ENCODE measurements at regions not wholly inside any gene's neighbourhood (a gene's known extent, or its start where the extent isn't known, plus 50 kb on each side); places are given as distances from the start of the nearest gene placed in this dataset.
"Not testable (repeated sequence)": the region's sequence is repeated elsewhere in the genome, so short reads cannot be mapped to it uniquely, and the experiment has no call there.

GRCh38 chr2:220371211-220371610 lies 743.8 kb downstream of the SLC4A3 start:
- no peak for DNase-seq (ENCODE audit: extremely low read depth, low read depth)

GRCh38 chr2:220373878-220374277 lies 746.4 kb downstream of the SLC4A3 start:
- DNase-seq (ENCODE audit: extremely low read depth, low read depth), result no peak

DNA sequence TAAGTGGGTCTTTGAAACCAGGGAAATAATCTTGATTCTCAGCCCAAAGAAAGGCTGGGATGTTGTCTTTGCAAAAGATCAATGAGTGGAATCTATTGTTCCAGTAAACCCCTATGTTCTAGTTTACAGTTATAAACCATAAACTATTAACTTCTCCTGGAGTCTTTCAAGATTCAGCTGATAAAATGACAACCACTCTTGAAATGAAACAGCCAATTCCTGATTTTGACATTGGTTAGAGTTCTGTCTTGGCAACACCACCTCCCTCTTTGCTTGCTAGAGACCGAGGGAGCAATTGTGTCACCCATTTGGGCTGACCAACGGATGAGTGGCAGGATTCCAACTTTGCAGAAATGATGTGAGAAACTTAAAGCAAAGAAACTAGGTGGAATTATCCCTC lies 746.9 kb downstream of the SLC4A3 start:
- DNase-seq (ENCODE audit: extremely low read depth, low read depth), result no peak

DNA sequence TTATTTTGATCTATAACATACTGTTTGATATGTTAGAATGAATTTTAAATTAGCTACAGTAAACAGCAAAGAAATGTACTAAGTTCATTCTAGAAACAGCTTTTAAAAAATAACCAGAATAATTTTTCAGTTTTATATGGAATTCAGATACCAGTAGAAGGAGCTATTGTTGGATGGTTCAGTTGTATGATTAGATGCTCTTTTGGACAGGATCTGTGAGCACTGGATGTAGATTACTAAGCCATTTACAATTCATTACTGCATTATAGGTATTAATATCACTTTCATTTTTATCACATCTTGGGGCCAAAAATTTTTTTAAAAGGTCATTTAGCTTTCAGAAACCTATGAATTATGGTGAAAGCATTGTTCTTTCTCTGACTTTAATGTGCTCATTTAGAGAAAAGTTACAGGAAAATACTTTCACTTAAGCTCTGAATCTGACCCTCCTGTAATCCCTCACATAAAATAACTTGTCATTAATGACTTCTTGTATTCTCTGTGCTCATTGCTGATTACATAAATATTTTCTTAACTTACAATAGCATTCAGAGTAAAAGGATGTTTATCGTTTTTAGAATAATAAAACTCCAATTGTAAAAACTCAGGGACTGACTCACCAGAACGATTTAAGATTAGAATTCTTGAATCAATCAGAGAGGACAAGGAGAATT lies 750.2 kb downstream of the SLC4A3 start:
- no peak for DNase-seq (ENCODE audit: extremely low read depth, low read depth)

- not testable (repeated sequence) for DNase-seq (ENCODE audit: extremely low read depth, low read depth)
Measured at GRCh38 chr2:220387758-220388157, 760.3 kb downstream of the SLC4A3 start.

- no peak for DNase-seq (ENCODE audit: extremely low read depth, low read depth)
Measured at GRCh38 chr2:220393711-220394110, 766.3 kb downstream of the SLC4A3 start.

DNA sequence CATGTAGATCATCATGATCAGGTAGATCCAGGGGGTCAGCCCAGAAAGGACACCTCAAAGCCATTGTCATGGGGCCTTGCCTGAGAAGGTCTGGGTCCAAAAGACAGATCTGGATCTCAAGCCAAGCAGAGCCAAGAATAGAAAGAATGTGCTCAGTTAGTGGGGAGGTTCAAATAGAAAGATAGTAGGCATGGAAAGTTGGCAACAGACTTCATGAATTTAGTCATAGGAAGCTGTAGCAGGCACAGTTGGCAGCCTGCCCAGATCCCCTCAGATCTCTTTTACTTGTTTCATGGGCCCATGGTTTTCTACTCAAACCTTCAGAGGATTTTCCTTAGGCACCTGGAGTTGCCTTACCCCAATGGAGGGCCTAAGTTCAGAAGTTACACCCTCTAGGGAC lies 767.0 kb downstream of the SLC4A3 start:
- no peak for DNase-seq (ENCODE audit: extremely low read depth, low read depth)

DNA sequence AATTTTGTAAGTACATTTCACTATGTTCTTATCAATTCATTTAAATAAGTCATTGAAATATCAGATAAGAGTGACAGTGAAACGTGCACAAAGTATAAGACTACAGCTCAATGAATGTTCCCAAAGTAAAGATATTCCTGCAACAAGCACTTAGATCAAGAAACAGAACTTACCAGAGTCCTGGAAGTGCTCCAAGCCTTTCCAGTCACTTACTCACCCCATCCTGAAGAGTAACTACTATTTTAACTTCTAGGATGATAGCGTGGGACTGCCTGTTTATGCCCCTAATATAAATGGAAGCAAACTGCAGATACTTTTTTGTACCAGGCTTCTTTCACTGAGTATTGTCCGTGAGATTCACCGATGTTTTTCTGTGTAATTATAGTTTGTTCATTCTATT lies 768.9 kb downstream of the SLC4A3 start:
- DNase-seq (ENCODE audit: extremely low read depth, low read depth), result no peak

- DNase-seq (ENCODE audit: extremely low read depth, low read depth), result no peak
Measured at GRCh38 chr2:220410296-220410695, 782.9 kb downstream of the SLC4A3 start.

- no peak for DNase-seq (ENCODE audit: extremely low read depth, low read depth)
Measured at GRCh38 chr2:220417503-220417902, 790.1 kb downstream of the SLC4A3 start.

- no peak for DNase-seq (ENCODE audit: extremely low read depth, low read depth)
Measured at GRCh38 chr2:220419647-220420046, 792.2 kb downstream of the SLC4A3 start.

DNA sequence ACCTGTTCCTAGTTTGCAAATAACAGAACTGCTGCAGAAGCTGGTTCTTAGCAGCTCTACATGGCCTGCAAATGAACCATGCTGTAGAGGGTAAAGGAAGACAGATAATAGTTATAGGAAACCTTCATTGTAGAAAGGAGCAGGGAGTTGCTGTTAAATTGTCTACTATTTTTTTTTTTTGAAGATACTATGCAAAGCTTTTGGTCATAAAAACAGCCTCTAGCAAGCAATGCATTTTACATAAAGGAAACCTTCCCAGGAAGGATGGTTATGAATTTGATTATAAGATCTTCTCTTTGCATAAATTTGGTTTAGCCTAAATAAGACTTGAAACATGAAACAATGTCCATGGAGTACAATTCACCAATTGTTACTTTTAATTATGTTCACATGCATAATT lies 793.4 kb downstream of the SLC4A3 start:
- no peak for DNase-seq (ENCODE audit: extremely low read depth, low read depth)

DNA sequence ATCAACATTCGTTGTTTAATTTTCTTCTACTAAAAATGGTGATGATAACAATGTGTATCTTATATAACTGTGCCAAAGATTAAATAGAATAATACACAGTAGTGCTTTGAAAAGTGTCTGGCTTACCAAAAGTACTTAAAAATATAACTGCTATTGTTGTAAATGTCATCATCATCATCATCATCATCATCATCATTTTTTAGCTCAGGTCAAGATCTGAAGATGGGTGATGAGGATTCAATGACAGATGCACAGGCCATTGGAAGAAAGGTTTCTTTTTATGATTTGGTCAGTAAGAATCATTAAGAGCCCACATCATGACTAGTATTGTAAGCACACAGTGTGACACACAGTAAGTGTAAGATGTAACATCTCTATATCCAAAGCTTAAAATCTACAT lies 795.2 kb downstream of the SLC4A3 start:
- no peak for DNase-seq (ENCODE audit: extremely low read depth, low read depth)

DNA sequence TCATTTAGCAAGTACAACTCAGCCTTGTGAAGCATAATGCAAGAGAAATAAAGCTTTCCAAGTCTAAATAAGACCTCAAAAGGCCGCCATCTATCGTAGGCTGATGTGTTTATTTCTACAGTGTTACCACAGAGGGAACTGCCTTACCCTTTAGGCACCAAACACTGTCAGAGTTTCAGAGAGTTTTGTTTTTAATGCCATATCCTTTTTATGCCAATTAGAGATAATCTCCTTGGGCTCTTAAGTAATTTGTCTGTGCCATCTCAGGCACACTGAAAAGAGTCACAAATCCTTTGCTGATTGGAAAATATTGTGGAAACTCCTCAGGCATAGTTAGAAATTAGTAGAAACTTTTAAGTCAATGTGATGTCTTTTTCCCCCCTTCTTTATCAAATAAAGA lies 797.1 kb downstream of the SLC4A3 start:
- no peak for DNase-seq (ENCODE audit: extremely low read depth, low read depth)

DNA sequence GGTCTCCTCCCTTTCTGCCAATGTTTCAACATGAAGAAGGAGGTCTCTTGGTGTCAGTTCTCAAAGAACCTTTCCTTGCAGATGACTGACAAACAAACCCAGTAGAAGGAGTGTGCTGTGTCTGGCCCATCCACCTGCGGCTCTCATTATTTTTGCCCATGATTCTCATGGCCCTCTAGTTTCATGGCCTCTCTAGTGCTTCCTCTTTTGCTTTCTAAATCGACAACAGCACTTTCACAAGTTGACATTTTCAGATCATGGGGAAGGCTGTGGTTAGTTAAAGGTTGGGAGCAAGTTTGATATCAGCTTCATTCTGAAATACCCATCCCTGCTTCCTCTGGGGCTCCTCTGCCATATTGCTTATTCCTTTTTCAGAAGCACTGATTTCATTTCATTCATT lies 805.2 kb downstream of the SLC4A3 start:
- DNase-seq (ENCODE audit: extremely low read depth, low read depth), result no peak

DNA sequence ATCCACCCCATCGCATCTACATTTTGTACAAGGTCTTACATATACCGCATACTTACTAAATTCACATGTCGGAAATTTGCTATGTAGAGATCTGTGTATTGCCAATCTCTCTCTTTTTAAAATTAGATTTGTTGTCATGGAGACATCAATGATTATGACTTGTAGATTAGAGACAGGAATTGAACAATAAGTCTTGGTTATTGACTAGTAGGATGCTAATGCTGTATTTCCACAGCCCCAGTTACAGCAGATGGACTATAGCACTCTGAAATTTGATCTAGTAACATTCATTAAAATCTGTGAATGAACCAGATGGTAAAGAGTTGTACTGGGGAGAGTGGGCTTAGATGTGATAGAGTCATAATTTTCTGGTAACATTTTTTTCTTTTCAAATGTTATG lies 805.7 kb downstream of the SLC4A3 start:
- no peak for DNase-seq (ENCODE audit: extremely low read depth, low read depth)

DNA sequence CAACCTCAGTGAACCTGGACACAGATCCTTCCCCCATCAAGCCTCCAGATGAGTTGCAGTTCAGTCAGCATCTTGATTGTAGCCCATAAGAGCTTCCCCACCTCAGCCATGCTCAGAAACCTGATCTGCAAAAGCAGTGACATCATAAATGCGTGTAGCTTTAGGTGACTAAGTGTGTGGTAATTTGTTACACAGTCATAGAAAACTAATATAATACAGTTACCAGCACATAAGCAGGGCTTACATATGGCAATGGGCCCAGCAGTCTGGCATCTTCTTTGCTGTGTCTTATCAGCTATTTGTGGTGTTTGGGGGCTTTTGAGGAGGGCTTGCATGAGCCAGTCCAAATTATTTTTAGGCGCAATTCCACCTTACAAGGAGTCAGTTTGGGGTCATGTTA lies 807.0 kb downstream of the SLC4A3 start:
- peak; percentile 6 for DNase-seq (ENCODE audit: extremely low read depth, low read depth)

DNA sequence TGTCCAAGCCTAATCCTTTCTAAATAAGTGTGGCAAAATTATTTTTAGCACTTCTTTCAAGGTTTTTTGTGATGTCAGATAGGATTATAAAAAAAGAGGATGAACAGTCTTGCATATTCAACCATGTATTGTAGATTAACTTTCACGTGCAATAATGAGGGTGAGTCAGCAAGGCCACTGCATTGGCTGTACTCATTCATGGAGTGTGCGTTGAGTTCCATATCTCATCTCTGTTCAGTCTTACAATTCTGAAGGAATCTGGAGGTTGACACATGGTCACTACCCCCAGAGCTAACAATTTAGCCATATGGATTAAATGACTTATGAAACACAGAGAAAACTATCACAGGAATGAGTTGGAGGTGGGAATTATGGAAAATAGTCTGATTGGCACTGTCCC lies 810.5 kb downstream of the SLC4A3 start:
- DNase-seq (ENCODE audit: extremely low read depth, low read depth), result no peak

DNA sequence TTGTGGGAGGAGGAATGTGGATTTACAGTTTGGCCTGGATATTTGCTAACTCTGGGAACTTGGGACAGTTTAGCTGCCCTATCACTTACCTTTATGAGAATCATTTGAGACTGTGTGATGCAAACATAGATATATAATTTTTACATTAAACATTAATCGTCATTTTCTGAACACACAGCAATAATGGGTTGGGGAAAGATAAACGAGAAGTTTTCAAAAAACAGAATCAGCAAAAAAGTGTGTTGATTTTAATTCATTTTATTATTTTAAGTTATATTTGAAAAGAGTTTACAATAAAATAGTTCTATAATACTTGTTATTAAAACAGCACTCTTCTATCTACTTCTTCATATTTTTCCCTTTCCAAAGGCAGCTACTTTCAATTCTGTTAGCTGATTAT lies 813.3 kb downstream of the SLC4A3 start:
- DNase-seq (ENCODE audit: extremely low read depth, low read depth), result no peak

DNA sequence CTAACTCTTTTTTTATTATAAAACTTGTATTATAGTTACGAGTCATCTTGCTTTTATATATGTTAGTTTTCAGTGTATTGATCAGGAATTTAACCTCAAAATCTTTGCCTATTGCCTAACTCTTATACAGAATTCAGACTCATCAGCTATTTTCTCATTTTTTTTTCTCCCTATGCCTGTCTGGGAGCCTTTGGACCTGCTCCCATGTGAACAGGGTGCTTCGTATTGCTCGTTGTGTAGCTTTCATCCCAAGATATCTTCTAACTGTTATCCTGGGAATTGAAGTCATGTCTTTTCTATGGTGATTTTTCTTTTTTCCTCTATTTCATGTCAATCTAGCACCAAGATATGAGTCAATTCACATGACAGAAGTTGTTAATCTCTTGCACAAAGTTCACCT lies 814.0 kb downstream of the SLC4A3 start:
- DNase-seq (ENCODE audit: extremely low read depth, low read depth), result no peak

DNA sequence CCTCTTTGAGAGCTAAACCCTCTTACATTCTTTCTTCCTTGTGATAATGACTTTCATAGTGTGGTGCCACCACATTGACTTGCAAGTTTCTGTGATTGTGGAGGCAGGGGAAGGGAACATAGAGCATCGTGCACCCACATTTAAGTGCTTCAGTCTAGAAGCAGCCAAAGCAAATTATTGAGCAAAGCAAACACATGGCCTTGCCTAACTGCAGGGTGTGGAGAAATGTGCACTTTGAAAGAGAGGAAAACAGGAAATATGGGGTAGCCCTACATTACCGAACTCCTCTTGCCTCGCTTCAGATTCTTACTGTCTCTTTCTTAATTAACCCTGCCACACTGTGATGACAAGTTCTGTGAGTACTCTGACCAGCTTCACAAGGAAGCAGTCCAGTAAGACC lies 814.6 kb downstream of the SLC4A3 start:
- DNase-seq (ENCODE audit: extremely low read depth, low read depth), result no peak

DNA sequence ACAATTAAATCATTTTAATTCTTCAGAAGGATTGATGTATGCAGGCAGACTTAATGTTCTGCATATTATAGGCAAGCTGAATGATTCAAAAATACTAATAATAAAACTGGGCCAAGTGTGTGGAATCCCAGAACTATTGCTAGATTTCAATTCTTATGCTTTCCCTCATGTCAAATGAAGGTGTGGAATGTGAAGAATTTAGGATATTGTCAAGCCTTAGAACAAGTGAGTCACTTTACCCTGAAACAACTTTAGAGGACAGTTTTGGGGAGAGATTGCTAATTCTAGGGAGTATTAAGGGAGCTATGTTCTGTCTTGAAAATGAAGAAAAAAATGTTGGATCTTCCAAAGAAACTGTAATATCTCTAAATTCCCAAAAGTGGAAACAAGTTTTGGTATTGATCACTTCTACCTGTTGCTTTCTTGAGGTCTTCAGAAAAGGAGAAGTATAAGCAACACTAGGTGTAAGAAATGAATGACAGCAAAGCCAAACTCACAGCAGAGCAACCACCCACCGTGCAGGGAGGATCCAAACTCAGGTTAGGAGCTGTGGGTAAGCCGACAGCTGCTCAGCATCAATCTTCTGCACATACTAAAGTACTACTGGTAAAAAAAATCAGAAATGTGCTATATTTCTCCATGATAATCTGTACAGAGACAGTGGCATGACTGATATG lies 818.1 kb downstream of the SLC4A3 start:
- no peak for DNase-seq (ENCODE audit: extremely low read depth, low read depth)
